A549 (cell line): ENCODE measurements at regions not wholly inside any gene's neighbourhood (a gene's known extent, or its start where the extent isn't known, plus 50 kb on each side); places are given as distances from the start of the nearest gene placed in this dataset.

Experiments
- ATAC-seq, 2 experiments: fragments of 200-7000 bp in 1 of 2; fragments of >200 bp in 1 of 2; cut with Nextera tagmentation in 1 of 2; cut with Tn5 transposase in 1 of 2; 3 replicates each; pipeline versions ENCODE4 v1.8.0 to v1.9.1; 2018 to 2020; ENCODE audit warnings: mild to moderate bottlenecking in 1 of 2, moderate library complexity in 1 of 2
- CTCF ChIA-PET: fragments of 300-600 bp; sonication (Branson Sonifier 250); formaldehyde crosslinking; extraction: SDS; loops from one replicate; lab custom pipeline; 2021; ENCODE audit warnings: antibody characterized with exemption, inconsistent platforms; lab: Yijun Ruan, JAX
- POLR2A ChIA-PET: fragments of 350-600 bp; formaldehyde crosslinking; extraction: SDS; loops from one replicate; lab custom pipeline; 2021; ENCODE audit warnings: antibody characterized with exemption, inconsistent platforms; lab: Yijun Ruan, JAX
- DNase-seq, 2 experiments: peaks; one replicate each; pipeline versions ENCODE4 v3.0.0 to v3.0.0-alpha.2; 2011 to 2016; ENCODE audit warnings: low read depth in 1 of 2, low spot score in 1 of 2
- FAIRE-seq: peaks from 2 replicates; lab custom pipeline; 2011; peaks lifted over from hg19 to GRCh38; lab: Jason Lieb, UNC
- H3K27ac ChIP-seq, 2 experiments: fragments of >200 bp; sonication (Bioruptor Twin); formaldehyde crosslinking; 3 replicates each; pipeline ENCODE4 v1.5.1; 2016 to 2017
- H3K4me1 ChIP-seq: fragments of >200 bp; sonication (Bioruptor Twin); formaldehyde crosslinking; 3 replicates; pipeline ENCODE4 v1.6.1; 2016
- H3K4me2 ChIP-seq: fragments of >200 bp; sonication (Bioruptor Twin); formaldehyde crosslinking; 3 replicates; pipeline ENCODE4 v1.6.1; 2016
- H3K4me3 ChIP-seq: fragments of >200 bp; sonication (Bioruptor Twin); formaldehyde crosslinking; 3 replicates; pipeline ENCODE4 v1.5.1; 2016
- H3K9me3 ChIP-seq: fragments of >200 bp; sonication (Bioruptor Twin); formaldehyde crosslinking; 3 replicates; pipeline ENCODE4 v1.6.1; 2016
- BCL3 ChIP-seq: fragments of >200 bp; sonication (Bioruptor Twin); formaldehyde crosslinking; IDR thresholded peaks from 3 replicates; pipeline ENCODE4 v1.6.1; 2016
- BHLHE40 ChIP-seq: IDR thresholded peaks from 2 replicates; pipeline ENCODE4 v1.6.1; 2012; ENCODE audit warnings: low read depth, low read length, inconsistent platforms
- CBX2 ChIP-seq: fragments of 200-600 bp; sonication (generic); IDR thresholded peaks from 2 replicates; pipeline ENCODE4 v1.6.1; 2016; ENCODE audit warnings: low read depth, mild to moderate bottlenecking, borderline replicate concordance
- CBX8 ChIP-seq: fragments of 200-600 bp; sonication (generic); IDR thresholded peaks from 2 replicates; pipeline ENCODE4 v1.6.1; 2016
- CHD2 ChIP-seq: fragments of 150-350 bp; IDR thresholded peaks from 2 replicates; pipeline ENCODE4 v1.6.1; 2014; ENCODE audit warnings: low read length; ENCODE audit not compliant: partially characterized antibody
- CHD4 ChIP-seq: fragments of 200-600 bp; sonication (generic); IDR thresholded peaks from 2 replicates; pipeline ENCODE4 v1.6.1; 2016; ENCODE audit warnings: antibody characterized with exemption, mild to moderate bottlenecking, borderline replicate concordance
- E2F6 ChIP-seq: IDR thresholded peaks from 2 replicates; pipeline ENCODE4 v1.6.1; 2012; ENCODE audit warnings: low read depth, borderline replicate concordance
- ELK1 ChIP-seq: fragments of 150-350 bp; IDR thresholded peaks from 2 replicates; pipeline ENCODE4 v1.6.1; 2014; ENCODE audit warnings: low read depth, mild to moderate bottlenecking, low read length
- EP300 ChIP-seq, 2 experiments: fragments of >200 bp; sonication (Bioruptor Twin); formaldehyde crosslinking; IDR thresholded peaks; 2 replicates in 1 of 2; 3 replicates in 1 of 2; pipeline ENCODE4 v1.6.1; 2016 to 2017
- FOSB ChIP-seq: fragments of 250-450 bp; sonication (Bioruptor Pico); IDR thresholded peaks from 2 replicates; pipeline ENCODE4 v1.5.0; 2020; ENCODE audit warnings: mild to moderate bottlenecking, moderate library complexity
- FOSL2 ChIP-seq, 2 experiments: fragments of 450-650 bp in 1 of 2; fragments of >200 bp in 1 of 2; sonication (Bioruptor Twin) in 1 of 2; formaldehyde crosslinking; IDR thresholded peaks; 2 replicates each; pipeline versions ENCODE4 v1.5.0 to v1.6.1; 2016 to 2020; ENCODE audit warnings: mild to moderate bottlenecking in 1 of 2, moderate library complexity in 1 of 2
- FOXS1 ChIP-seq: fragments of 250-450 bp; sonication (Bioruptor Pico); IDR thresholded peaks from 2 replicates; pipeline ENCODE4 v1.5.0; 2020; ENCODE audit warnings: mild to moderate bottlenecking, moderate library complexity
- GATA3 ChIP-seq: IDR thresholded peaks from 2 replicates; pipeline ENCODE4 v1.6.1; 2012; ENCODE audit warnings: borderline replicate concordance
- HDAC2 ChIP-seq: fragments of 200-600 bp; sonication (generic); IDR thresholded peaks from 2 replicates; pipeline ENCODE4 v1.6.1; 2016
- HOXB13 ChIP-seq: fragments of 250-450 bp; sonication (Bioruptor Pico); IDR thresholded peaks from 2 replicates; pipeline ENCODE4 v1.5.0; 2020; ENCODE audit warnings: low read depth, mild to moderate bottlenecking, moderate library complexity
- HOXB5 ChIP-seq: fragments of 250-450 bp; sonication (Bioruptor Pico); IDR thresholded peaks from 2 replicates; pipeline ENCODE4 v1.5.0; 2020; ENCODE audit warnings: mild to moderate bottlenecking, moderate library complexity
- JUN ChIP-seq, 2 experiments: fragments of >200 bp; sonication (Bioruptor Twin); formaldehyde crosslinking; IDR thresholded peaks; 2 replicates in 1 of 2; 3 replicates in 1 of 2; pipeline ENCODE4 v1.6.1; 2016 to 2017
- MAZ ChIP-seq: fragments of 150-350 bp; IDR thresholded peaks from 2 replicates; pipeline ENCODE4 v1.6.1; 2014; ENCODE audit warnings: antibody characterized with exemption, low read depth, low read length, borderline replicate concordance
- MYC ChIP-seq: IDR thresholded peaks from 2 replicates; pipeline ENCODE4 v1.6.1; 2012; ENCODE audit warnings: mild to moderate bottlenecking, inconsistent platforms, low read length, improper control_type of control experiment, borderline replicate concordance
- NFE2L2 ChIP-seq: fragments of 150-350 bp; conservative IDR thresholded peaks from 2 replicates; pipeline ENCODE4 v1.6.1; 2014; ENCODE audit warnings: low read length
- NPAS2 ChIP-seq: fragments of 250-450 bp; sonication (Bioruptor Pico); IDR thresholded peaks from 2 replicates; pipeline ENCODE4 v1.8.0; 2022; ENCODE audit warnings: mild to moderate bottlenecking, moderate library complexity, borderline replicate concordance
- PHF8 ChIP-seq: fragments of 200-600 bp; sonication (generic); IDR thresholded peaks from 2 replicates; pipeline ENCODE4 v1.6.1; 2016; ENCODE audit warnings: low read depth, mild to moderate bottlenecking, antibody characterized with exemption, moderate library complexity, borderline replicate concordance
- POLR2AphosphoS2 ChIP-seq: conservative IDR thresholded peaks from 2 replicates; pipeline ENCODE4 v1.6.1; 2012; ENCODE audit warnings: low read length, improper control_type of control experiment, inconsistent platforms
- RAD21 ChIP-seq, 2 experiments: fragments of >200 bp in 1 of 2; sonication (Bioruptor Twin) in 1 of 2; formaldehyde crosslinking in 1 of 2; IDR thresholded peaks in 1 of 2; conservative IDR thresholded peaks in 1 of 2; 2 replicates in 1 of 2; 3 replicates in 1 of 2; pipeline ENCODE4 v1.6.1; 2012 to 2018; ENCODE audit warnings: inconsistent platforms in 1 of 2
- RCOR1 ChIP-seq: fragments of 150-350 bp; IDR thresholded peaks from 2 replicates; pipeline ENCODE4 v1.6.1; 2014; ENCODE audit warnings: antibody characterized with exemption, low read length, low read depth
- RFX5 ChIP-seq: fragments of 450-650 bp; IDR thresholded peaks from 2 replicates; pipeline ENCODE4 v1.7.1; 2014; ENCODE audit warnings: antibody characterized with exemption, mild to moderate bottlenecking, moderate library complexity
- SREBF2 ChIP-seq: fragments of 450-650 bp; IDR thresholded peaks from 2 replicates; pipeline ENCODE4 v1.6.1; 2014; ENCODE audit warnings: mild to moderate bottlenecking, moderate library complexity
- USF2 ChIP-seq: fragments of 450-650 bp; IDR thresholded peaks from 2 replicates; pipeline ENCODE4 v1.6.1; 2014; ENCODE audit warnings: antibody characterized with exemption
- ZC3H11A ChIP-seq: fragments of 450-650 bp; IDR thresholded peaks from 2 replicates; pipeline ENCODE4 v1.6.1; 2014; ENCODE audit warnings: antibody characterized with exemption, mild to moderate bottlenecking
- ZNF302 ChIP-seq: fragments of 250-450 bp; sonication (Bioruptor Pico); IDR thresholded peaks from 2 replicates; pipeline ENCODE4 v1.9.0; 2021; ENCODE audit warnings: inconsistent platforms, mild to moderate bottlenecking, moderate library complexity
- ZSCAN20 ChIP-seq: fragments of 250-450 bp; sonication (Bioruptor Pico); IDR thresholded peaks from 2 replicates; pipeline ENCODE4 v1.8.0; 2022; ENCODE audit warnings: mild to moderate bottlenecking, moderate library complexity
- WGBS: methylation state at CpG from one replicate; pipeline ENCODE4 v1.1.6; 2017; ENCODE audit errors: missing lambda C conversion rate; 5-methylcytosine and 5-hydroxymethylcytosine counted together

- FAIRE-seq: no peak
- 7% methylated on average over 3 of the region's 3 CpGs for WGBS
- CTCF ChIA-PET: no interaction called here
These were observed 62.7 kb upstream of the IRX6 start for GRCh38 chr16:55261301-55261700.

GRCh38 chr16:55263271-55264250 is 60.4 kb upstream of the IRX6 start:
- CTCF ChIA-PET: no interaction called here
- H3K4me2 ChIP-seq: no peak overlapping the region
- TF ChIP-seq FOXS1 (CRISPR knock-in tag): no peak
- TF ChIP-seq HOXB13 (CRISPR knock-in tag): no peak
- no peak for TF ChIP-seq JUN (IDR thresholded peaks at IDR 0.05)
- no peak for TF ChIP-seq BHLHE40
- no peak for TF ChIP-seq BCL3
- TF ChIP-seq MYC: no peak
- no peak for TF ChIP-seq FOSB
- TF ChIP-seq HOXB5 (CRISPR knock-in tag): no peak
- TF ChIP-seq, all 56 proteins: peak for 0
- POLR2A ChIA-PET: no interaction called here
- DNase-seq (no peak), ATAC-seq (no peak), FAIRE-seq (no peak)
- H3K9me3 ChIP-seq: no peaks in the 10 kb centered on the region
- H3K4me3 ChIP-seq: no peak overlapping the region
- no peak overlapping the region for H3K27ac ChIP-seq
- H3K4me1 ChIP-seq: no peaks in the 10 kb centered on the region
- WGBS: 16% methylated on average over 10 of the region's 10 CpGs

More at GRCh38 chr16:55261301-55261700, 62.7 kb upstream of the IRX6 start:
- no peak overlapping the region for H3K4me2 ChIP-seq
- no peak overlapping the region for H3K4me3 ChIP-seq
- DNase-seq: no peak
- H3K27ac ChIP-seq: no peak overlapping the region
- no peaks in the 10 kb centered on the region for H3K4me1 ChIP-seq
- no peaks in the 10 kb centered on the region for H3K9me3 ChIP-seq
- POLR2A ChIA-PET: no interaction called here
- ATAC-seq: no peak
- TF ChIP-seq CHD4: no peak
- TF ChIP-seq BHLHE40: no peak
- TF ChIP-seq CBX8: no peak
- no peak for TF ChIP-seq ZNF302 (CRISPR knock-in tag)
- no peak for TF ChIP-seq HDAC2
- no peak for TF ChIP-seq NFE2L2
- TF ChIP-seq FOSL2 (IDR thresholded peaks at IDR 0.05): no peak
- no peak for TF ChIP-seq FOSL2 (CRISPR knock-in tag; IDR thresholded peaks at IDR 0.05)
- TF ChIP-seq POLR2AphosphoS2: no peak

- H3K9me3 ChIP-seq: no peaks in the 10 kb centered on the region
- CTCF ChIA-PET: no interaction called here
- 2% methylated on average over 7 of the region's 7 CpGs for WGBS
- no peak for ATAC-seq
- no peak overlapping the region for H3K27ac ChIP-seq
- TF ChIP-seq SREBF2 (no peak), NFE2L2 (no peak), RAD21 (conservative IDR thresholded peaks at IDR 0.05 in 1 of 2, IDR thresholded peaks at IDR 0.05 in 1 of 2) (no peak), MAZ (no peak), CHD4 (no peak), E2F6 (no peak), NPAS2 (CRISPR knock-in tag) (no peak), FOSL2 (IDR thresholded peaks at IDR 0.05) (no peak), FOSL2 (CRISPR knock-in tag; IDR thresholded peaks at IDR 0.05) (no peak), ZSCAN20 (CRISPR knock-in tag) (no peak), ZC3H11A (no peak), RFX5 (no peak), EP300 (IDR thresholded peaks at IDR 0.05) (no peak), USF2 (no peak), ZNF302 (CRISPR knock-in tag) (no peak), CHD2 (no peak), RCOR1 (no peak), ELK1 (no peak), CBX2 (no peak), PHF8 (no peak), GATA3 (no peak)
- FAIRE-seq: no peak
- no peak for DNase-seq
- POLR2A ChIA-PET: no interaction called here
- no peak overlapping the region for H3K4me2 ChIP-seq
- no peaks in the 10 kb centered on the region for H3K4me1 ChIP-seq
- no peak overlapping the region for H3K4me3 ChIP-seq
These were observed 59.1 kb upstream of the IRX6 start for GRCh38 chr16:55264949-55265348.
